ENCODE measurements at regions not wholly inside any gene's neighbourhood (a gene's known extent, or its start where the extent isn't known, plus 50 kb on each side); places are given as distances from the start of the nearest gene placed in this dataset.

DNA sequence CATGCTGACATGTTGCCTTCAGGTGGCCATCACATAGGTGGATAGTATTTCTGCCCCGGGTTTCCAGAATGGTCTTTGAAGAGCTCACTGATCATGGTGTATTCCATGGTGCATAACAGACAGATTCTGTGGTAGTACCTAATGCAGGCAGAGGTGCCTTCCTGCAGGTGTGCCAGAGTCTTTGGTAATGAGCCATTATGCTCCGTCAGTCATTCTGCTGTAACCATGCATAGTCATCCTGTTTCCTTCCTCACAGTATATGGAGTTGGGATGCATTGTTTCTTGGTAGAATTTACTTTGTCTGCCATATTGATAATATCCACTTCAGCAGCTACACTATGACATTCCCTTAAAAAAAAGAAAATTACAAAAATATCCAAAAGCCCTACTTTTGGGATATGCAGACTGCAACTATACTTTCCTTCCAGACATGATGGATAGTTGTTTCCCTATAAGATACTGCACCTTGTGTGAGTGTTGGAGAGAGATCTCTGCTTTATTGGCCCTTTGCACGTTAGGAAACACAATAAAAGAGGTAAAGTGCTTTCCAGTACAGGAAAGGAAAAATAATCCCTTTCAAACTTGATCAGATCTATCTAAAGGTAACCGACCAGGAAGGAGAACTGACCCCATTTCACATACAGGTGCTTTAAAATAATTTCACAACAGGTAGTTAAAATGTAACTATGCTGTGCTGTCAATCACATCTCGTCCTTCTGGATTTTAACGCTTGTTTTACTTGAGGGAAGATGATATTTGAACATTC, 537.5 kb upstream of the WWC1 start:
- no peak for ATAC-seq
- H3K36me3 Mint-ChIP-seq (ENCODE audit: low read depth) = no peaks in the 10 kb centered on the region
- H3K4me3 Mint-ChIP-seq = no peak overlapping the region
- ChIA-PET POLR2A (no interaction called here), CTCF (no interaction called here)
- no peak overlapping the region for H3K27ac Mint-ChIP-seq
- H3K9me3 Mint-ChIP-seq (ENCODE audit: insufficient read depth) = no peaks in the 10 kb centered on the region
- no peaks in the 10 kb centered on the region for H3K4me1 Mint-ChIP-seq (ENCODE audit: low read depth)
- DNase-seq = no peak
- no peaks in the 10 kb centered on the region for H3K27me3 Mint-ChIP-seq (ENCODE audit: low read depth)

DNA sequence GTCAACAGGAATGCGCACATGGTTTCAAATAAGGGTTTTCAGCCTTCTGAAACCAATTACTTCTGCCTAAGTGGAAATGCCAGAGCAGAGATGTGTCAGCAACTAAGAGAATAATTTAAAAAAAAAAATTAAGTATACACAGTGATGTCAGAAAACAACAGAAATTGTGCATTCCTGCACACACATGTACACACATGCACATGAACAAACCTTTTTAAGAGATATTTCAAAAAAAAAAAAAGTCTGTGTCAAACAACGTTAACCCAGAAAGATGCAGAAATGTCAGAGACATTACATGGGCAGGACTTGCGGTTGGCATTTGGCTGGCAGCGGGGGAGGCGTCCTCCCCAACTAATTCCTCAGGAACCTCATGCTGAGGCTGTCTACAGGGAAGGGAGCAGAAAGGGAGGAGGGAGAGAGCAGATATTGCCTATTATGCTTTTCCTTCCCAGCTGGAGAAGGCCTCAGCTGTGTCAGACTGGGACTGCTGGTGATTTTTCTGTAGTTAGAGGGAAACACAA, 536.9 kb upstream of the WWC1 start:
- no peak for DNase-seq
- H3K9me3 Mint-ChIP-seq (ENCODE audit: insufficient read depth) = no peaks in the 10 kb centered on the region
- H3K36me3 Mint-ChIP-seq (ENCODE audit: low read depth) = no peaks in the 10 kb centered on the region
- H3K4me1 Mint-ChIP-seq (ENCODE audit: low read depth) = no peaks in the 10 kb centered on the region
- POLR2A ChIA-PET = no interaction called here
- ATAC-seq = no peak
- H3K27me3 Mint-ChIP-seq (ENCODE audit: low read depth) = no peaks in the 10 kb centered on the region
- CTCF ChIA-PET = no interaction called here
- no peak overlapping the region for H3K4me3 Mint-ChIP-seq
- H3K27ac Mint-ChIP-seq = no peak overlapping the region

DNA sequence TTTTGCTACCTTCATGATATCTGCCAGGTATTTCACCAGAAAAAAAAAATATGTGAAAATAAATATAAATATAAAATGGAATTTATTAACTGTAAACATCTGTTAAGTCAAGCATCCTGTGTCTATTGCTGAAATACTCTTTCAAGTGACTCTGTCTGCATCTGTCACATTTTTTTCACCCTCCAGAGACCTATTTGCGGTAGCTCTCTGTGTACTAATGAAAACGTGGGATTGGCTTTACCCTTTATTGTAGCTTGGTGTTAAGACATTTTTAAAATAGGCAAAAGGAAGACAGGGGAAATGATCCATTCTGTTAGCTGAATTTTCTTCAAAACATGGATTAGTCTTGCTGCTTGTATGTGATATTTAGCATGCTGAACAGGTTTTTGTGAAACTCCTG, 536.0 kb upstream of the WWC1 start:
- H3K4me3 Mint-ChIP-seq = no peak overlapping the region
- H3K9me3 Mint-ChIP-seq (ENCODE audit: insufficient read depth) = no peaks in the 10 kb centered on the region
- no peaks in the 10 kb centered on the region for H3K36me3 Mint-ChIP-seq (ENCODE audit: low read depth)
- H3K4me1 Mint-ChIP-seq (ENCODE audit: low read depth) = no peaks in the 10 kb centered on the region
- ATAC-seq = no peak
- ChIA-PET POLR2A (no interaction called here), CTCF (no interaction called here)
- H3K27me3 Mint-ChIP-seq (ENCODE audit: low read depth) = no peaks in the 10 kb centered on the region
- no peak for DNase-seq
- no peak overlapping the region for H3K27ac Mint-ChIP-seq

DNA sequence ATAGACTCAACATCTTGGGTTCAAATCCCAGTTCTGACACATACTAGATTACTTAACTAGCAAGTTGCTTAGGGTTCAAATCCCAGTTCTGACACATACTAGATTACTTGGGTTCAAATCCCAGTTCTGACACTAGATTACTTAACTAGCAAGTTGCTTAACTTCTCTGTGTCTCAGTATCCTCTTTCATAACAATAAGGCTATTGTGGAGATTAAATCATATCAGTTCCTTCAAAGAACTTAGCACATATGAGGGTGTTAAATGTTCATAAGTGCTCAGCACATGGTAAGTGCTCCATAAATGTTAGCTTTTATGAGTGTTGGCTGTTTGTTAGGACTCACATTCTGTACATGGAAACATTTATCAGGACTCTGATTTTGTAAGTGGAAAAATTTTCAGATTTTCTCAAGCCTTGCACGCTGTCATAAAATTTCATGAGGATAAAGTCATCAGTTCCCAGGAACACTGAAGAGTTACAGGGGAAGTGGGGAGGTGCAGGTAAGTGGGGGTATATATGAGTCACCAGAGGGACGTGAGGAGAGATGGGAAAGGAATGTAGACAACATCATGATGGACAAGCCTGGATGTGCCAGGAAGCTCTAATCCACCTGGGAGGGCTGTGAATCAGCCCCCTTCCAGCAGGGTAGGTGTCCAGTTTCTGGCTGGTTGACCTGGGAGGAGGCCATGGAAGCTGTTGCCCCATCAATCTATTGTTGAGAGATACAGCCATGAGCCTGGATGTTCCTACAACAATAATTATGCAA, 532.2 kb upstream of the WWC1 start:
- no peaks in the 10 kb centered on the region for H3K4me1 Mint-ChIP-seq (ENCODE audit: low read depth)
- DNase-seq (no peak), ATAC-seq (no peak)
- no peaks in the 10 kb centered on the region for H3K9me3 Mint-ChIP-seq (ENCODE audit: insufficient read depth)
- H3K27me3 Mint-ChIP-seq (ENCODE audit: low read depth) = no peaks in the 10 kb centered on the region
- CTCF ChIA-PET = no interaction called here
- H3K36me3 Mint-ChIP-seq (ENCODE audit: low read depth) = no peaks in the 10 kb centered on the region
- no peak overlapping the region for H3K4me3 Mint-ChIP-seq
- POLR2A ChIA-PET = no interaction called here
- no peak overlapping the region for H3K27ac Mint-ChIP-seq

DNA sequence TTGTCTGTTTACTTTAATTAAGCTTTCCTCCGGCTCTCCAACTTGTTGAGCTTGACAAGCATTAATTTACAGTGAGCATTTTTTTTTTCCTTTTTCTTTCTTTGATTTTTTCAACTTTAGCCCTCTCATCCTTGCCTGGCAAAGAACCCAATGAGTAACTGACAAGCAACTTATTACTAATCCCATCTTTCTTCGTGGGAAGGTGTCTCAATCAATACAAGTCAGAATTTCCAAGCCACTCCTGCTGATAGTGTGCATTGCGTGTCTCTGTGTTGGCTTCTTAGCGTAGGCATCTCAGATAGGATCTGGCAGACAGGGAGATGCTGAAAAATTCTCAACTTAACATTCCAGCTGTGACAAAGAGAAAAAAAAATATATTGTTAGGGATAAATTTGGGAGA, 527.7 kb upstream of the WWC1 start:
- ATAC-seq (no peak), DNase-seq (no peak)
- POLR2A ChIA-PET = no interaction called here
- CTCF ChIA-PET = no interaction called here
- no peaks in the 10 kb centered on the region for H3K27me3 Mint-ChIP-seq (ENCODE audit: low read depth)
- H3K4me3 Mint-ChIP-seq = no peak overlapping the region
- H3K9me3 Mint-ChIP-seq (ENCODE audit: insufficient read depth) = no peaks in the 10 kb centered on the region
- no peaks in the 10 kb centered on the region for H3K36me3 Mint-ChIP-seq (ENCODE audit: low read depth)
- no peak overlapping the region for H3K27ac Mint-ChIP-seq
- H3K4me1 Mint-ChIP-seq (ENCODE audit: low read depth) = no peaks in the 10 kb centered on the region

DNA sequence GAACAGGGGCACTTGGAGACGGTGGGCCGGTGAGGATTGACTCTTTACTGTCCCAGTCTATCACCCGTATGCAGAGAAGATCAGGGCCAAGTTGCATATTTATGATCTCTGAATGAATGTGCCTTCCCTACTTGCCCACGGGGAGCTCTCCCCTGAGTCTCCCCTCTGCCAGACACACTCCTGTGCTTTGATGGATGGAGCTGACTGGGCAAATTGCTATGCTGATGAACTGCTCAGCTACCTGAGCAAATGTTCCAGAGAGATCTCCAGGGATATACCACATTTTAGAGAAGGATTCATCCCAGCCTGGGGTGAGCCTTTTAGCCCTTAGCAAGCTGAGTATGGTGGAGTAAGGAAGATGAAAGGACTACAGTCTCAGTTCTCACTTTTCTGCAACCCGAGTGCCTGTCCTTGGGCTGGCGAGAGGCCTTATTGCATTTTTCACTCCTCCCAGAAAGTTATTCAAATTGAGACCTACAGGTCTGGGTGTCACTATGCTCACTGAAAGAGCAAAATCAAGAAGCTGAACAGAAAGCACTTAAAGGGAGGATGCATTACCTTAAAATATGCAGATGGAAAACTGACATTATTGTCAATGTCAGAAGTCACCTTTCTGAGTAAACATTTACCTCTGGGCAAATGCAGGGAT, 526.7 kb upstream of the WWC1 start:
- ChIA-PET CTCF (no interaction called here), POLR2A (no interaction called here)
- Mint-ChIP-seq H3K4me1 (ENCODE audit: low read depth) (no peaks in the 10 kb centered on the region), H3K27me3 (ENCODE audit: low read depth) (no peaks in the 10 kb centered on the region), H3K4me3 (no peak overlapping the region), H3K9me3 (ENCODE audit: insufficient read depth) (no peaks in the 10 kb centered on the region), H3K27ac (no peak overlapping the region), H3K36me3 (ENCODE audit: low read depth) (no peaks in the 10 kb centered on the region)
- ATAC-seq (no peak), DNase-seq (no peak)

DNA sequence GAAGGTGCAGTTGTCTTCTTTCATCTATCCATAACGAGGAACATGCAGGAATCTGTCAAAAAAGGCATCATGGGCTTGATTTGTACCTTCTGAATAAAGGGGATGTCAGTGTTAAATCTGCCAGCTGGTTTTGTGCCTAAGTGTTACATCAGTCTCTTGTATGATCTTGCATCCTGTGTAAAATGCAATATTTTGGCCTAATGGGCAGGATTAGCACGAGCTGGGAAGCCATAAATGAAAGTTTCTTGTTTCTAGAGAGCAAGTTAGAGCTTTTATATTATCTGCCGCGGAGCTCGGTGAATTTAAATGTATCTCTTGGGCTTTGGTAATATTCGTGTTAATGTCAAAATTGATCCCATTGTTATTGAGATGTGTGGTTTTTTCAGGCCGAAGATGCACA, 526.1 kb upstream of the WWC1 start:
- DNase-seq (no peak), ATAC-seq (no peak)
- CTCF ChIA-PET = no interaction called here
- Mint-ChIP-seq H3K27ac (no peak overlapping the region), H3K4me3 (no peak overlapping the region), H3K4me1 (ENCODE audit: low read depth) (no peaks in the 10 kb centered on the region), H3K9me3 (ENCODE audit: insufficient read depth) (no peaks in the 10 kb centered on the region), H3K36me3 (ENCODE audit: low read depth) (no peaks in the 10 kb centered on the region), H3K27me3 (ENCODE audit: low read depth) (no peaks in the 10 kb centered on the region)
- POLR2A ChIA-PET = no interaction called here

DNA sequence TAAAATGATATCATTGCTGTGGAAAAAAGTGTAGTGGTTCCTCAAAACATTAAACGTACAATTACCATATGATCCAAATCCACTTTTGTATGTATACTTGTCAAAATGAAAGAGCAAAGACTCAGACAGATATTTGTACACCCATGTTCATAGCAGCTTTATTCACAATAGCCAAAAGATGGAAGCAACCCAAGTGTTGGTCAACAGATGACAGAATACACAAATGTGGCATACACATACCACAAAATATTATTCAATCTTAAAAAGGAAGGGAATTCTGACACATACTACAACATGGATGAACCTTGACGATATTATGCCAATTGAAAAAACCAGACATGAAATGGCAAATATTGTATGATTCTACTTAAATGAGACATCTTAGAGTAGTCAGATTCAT, 524.5 kb upstream of the WWC1 start:
- no peak overlapping the region for H3K27ac Mint-ChIP-seq
- CTCF ChIA-PET = no interaction called here

DNA sequence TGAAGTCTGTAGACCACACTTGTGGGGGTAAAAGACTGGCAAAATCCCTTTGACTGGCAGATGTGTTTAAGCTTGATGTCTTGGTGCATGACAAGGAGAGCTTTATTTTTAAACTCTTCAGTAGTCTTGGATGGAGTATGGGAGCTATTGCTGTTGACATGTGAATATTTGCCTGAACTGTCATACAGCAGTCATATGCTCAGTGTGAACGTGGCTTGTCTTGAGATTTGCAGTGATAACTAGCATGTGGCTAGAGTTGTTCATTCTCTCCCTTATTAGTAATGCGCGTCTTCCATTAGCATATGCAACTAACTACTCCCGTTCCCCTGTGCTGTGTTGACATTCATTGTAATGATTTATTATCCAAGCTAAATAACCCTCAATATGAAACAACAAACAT, 523.6 kb upstream of the WWC1 start:
- POLR2A ChIA-PET = no interaction called here

More for the DNA sequence above, 524.5 kb upstream of the WWC1 start:
- no peaks in the 10 kb centered on the region for H3K9me3 Mint-ChIP-seq (ENCODE audit: insufficient read depth)
- H3K4me1 Mint-ChIP-seq (ENCODE audit: low read depth) = no peaks in the 10 kb centered on the region
- no peak overlapping the region for H3K4me3 Mint-ChIP-seq
- no peaks in the 10 kb centered on the region for H3K36me3 Mint-ChIP-seq (ENCODE audit: low read depth)
- H3K27me3 Mint-ChIP-seq (ENCODE audit: low read depth) = no peaks in the 10 kb centered on the region
- POLR2A ChIA-PET = no interaction called here
- DNase-seq = no peak
- no peak for ATAC-seq

DNA sequence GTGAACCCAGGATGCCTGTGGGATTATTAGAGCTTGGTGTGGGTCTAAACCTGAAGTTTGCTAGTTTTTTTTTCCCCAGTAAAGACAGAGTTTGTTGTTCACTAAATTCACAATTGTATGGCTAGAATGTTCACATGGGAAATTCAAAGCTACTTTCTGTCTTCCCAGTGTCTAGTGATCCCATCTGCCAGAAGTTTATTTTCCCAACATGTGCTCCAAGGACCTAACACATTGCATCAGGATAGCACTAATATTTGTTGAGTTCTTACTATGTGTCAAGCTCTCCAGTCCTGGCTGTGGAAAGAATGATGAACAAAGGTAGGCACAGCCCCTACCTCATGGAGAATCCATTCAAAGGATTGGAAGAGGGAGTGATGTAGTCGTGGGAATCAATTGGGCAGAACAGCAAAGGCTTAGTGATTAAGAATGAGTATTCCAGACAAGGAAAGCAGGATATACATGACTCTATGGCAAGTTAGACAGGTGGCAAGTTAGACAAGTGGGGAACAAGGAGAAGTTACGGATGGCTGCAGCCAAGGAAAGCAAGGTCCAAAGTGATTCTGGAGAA, 521.5 kb upstream of the WWC1 start:
- H3K4me1 Mint-ChIP-seq (ENCODE audit: low read depth) = no peaks in the 10 kb centered on the region
- no peaks in the 10 kb centered on the region for H3K27me3 Mint-ChIP-seq (ENCODE audit: low read depth)
- H3K9me3 Mint-ChIP-seq (ENCODE audit: insufficient read depth) = no peaks in the 10 kb centered on the region
- no peak overlapping the region for H3K27ac Mint-ChIP-seq
- ChIA-PET POLR2A (no interaction called here), CTCF (no interaction called here)
- H3K4me3 Mint-ChIP-seq = no peak overlapping the region
- DNase-seq = no peak
- H3K36me3 Mint-ChIP-seq (ENCODE audit: low read depth) = no peaks in the 10 kb centered on the region
- ATAC-seq = no peak

More for the DNA sequence above, 523.6 kb upstream of the WWC1 start:
- H3K27me3 Mint-ChIP-seq (ENCODE audit: low read depth) = no peaks in the 10 kb centered on the region
- CTCF ChIA-PET = no interaction called here
- no peak overlapping the region for H3K4me3 Mint-ChIP-seq
- no peaks in the 10 kb centered on the region for H3K36me3 Mint-ChIP-seq (ENCODE audit: low read depth)
- no peaks in the 10 kb centered on the region for H3K9me3 Mint-ChIP-seq (ENCODE audit: insufficient read depth)
- H3K27ac Mint-ChIP-seq = no peak overlapping the region
- no peak for ATAC-seq
- no peak for DNase-seq
- H3K4me1 Mint-ChIP-seq (ENCODE audit: low read depth) = no peaks in the 10 kb centered on the region

DNA sequence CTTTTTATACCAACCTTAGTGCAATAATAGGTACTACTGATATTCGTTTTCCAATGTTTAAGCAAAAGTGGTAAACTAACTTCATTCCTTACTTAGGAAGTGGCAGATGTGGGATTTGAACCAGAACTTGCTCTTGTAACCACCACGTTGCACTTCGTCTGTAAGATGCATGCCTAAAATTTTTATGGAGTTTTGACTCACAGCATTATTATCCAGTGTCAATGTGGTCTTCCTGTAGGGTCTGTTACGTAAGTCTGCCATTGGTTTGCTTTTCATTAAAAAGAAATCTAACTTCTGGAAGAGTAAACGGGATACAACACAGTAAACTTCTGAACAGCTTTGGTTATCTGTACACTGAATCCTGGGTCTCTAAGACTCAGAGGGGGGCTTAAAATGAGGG, 521.0 kb upstream of the WWC1 start:
- no peaks in the 10 kb centered on the region for H3K9me3 Mint-ChIP-seq (ENCODE audit: insufficient read depth)
- H3K27me3 Mint-ChIP-seq (ENCODE audit: low read depth) = no peaks in the 10 kb centered on the region
- ATAC-seq (no peak), DNase-seq (no peak)
- POLR2A ChIA-PET = no interaction called here
- no peaks in the 10 kb centered on the region for H3K36me3 Mint-ChIP-seq (ENCODE audit: low read depth)
- H3K27ac Mint-ChIP-seq = no peak overlapping the region
- H3K4me3 Mint-ChIP-seq = no peak overlapping the region
- CTCF ChIA-PET = no interaction called here
- H3K4me1 Mint-ChIP-seq (ENCODE audit: low read depth) = no peaks in the 10 kb centered on the region

DNA sequence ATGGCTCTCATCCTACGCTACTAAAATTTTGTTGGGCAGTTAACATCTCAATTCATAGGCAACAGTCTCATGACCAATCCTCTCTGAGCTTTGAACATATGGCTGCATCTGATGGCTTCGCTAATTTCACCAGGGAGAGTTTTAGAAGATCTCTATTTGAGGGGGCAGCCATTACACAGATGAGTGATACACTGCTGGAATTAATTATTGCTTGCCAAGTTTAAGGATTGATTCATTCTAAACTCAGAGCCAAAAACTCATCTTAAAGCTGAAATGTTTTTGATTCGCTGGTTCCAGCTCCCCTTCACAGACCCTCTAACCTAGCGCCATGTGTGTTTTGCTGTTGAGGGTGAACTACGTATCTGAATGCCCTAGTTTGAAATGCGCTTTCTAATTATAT, 519.9 kb upstream of the WWC1 start:
- Mint-ChIP-seq H3K27ac (no peak overlapping the region), H3K4me3 (no peak overlapping the region), H3K4me1 (ENCODE audit: low read depth) (no peaks in the 10 kb centered on the region), H3K36me3 (ENCODE audit: low read depth) (no peaks in the 10 kb centered on the region), H3K27me3 (ENCODE audit: low read depth) (no peaks in the 10 kb centered on the region), H3K9me3 (ENCODE audit: insufficient read depth) (no peaks in the 10 kb centered on the region)
- POLR2A ChIA-PET = no interaction called here
- CTCF ChIA-PET = no interaction called here
- DNase-seq (no peak), ATAC-seq (no peak)

Measured in activated CD8-positive, alpha-beta T cell treated with anti-CD3 and anti-CD28 coated beads, Interleukin-2, amount 10 ng/mL, durations not matched to agents 7 days and 5 days (primary cell).